GM12801 (cell line): ENCODE measurements at regions not wholly inside any gene's neighbourhood (a gene's known extent, or its start where the extent isn't known, plus 50 kb on each side); places are given as distances from the start of the nearest gene placed in this dataset.

ENCODE experiments used
- CTCF ChIP-seq: IDR thresholded peaks from one replicate; pipeline ENCODE4 v1.5.1; 2011; ENCODE audit warnings: control low read depth; ENCODE audit not compliant: insufficient read length; ENCODE audit errors: extremely low read depth

- TF ChIP-seq CTCF = no peak
Measured at GRCh38 chr1:87803375-87803774, 474.7 kb downstream of the LMO4 start.

DNA sequence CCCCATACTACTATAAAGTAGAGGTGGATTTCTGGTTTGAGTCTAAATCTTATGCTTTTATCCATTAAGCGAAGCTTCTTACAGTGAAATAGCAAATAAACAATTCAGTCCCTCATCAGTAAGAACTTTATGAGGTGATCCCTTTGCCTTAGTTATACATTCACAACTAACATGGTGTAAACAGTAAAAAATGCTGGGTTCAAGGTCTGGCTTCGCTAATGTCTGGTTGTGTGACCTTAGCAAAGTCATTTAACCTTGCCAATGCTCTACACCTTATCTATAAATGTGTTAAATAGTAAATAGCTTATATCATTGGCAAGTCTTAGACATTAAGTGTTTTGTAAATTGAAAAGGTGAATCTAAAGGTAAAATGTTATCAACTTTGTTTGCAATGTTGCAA is 475.4 kb downstream of the LMO4 start:
- no peak for TF ChIP-seq CTCF

GRCh38 chr1:87805666-87806378 is 477.1 kb downstream of the LMO4 start:
- TF ChIP-seq CTCF = no peak

GRCh38 chr1:87806379-87807094 is 477.9 kb downstream of the LMO4 start:
- no peak for TF ChIP-seq CTCF

DNA sequence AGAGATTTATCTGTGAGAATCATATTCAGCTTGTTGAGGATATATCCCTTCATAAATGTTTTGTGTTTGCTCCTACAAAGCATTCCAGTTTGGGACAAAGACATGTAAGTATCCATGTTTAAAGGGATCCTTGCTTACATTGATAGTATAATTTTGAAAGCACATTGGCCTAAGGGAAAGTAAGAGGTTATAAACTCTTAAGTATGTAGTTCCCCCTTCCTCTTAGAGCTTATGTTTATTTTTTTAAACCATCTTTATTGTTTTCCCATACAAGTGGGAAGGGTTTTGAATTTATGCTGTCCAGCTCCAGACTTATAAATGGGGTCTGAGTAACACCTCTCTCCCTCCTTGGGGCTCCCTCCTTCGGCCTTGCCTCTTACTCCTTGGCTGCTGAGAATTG is 481.5 kb downstream of the LMO4 start:
- no peak for TF ChIP-seq CTCF

DNA sequence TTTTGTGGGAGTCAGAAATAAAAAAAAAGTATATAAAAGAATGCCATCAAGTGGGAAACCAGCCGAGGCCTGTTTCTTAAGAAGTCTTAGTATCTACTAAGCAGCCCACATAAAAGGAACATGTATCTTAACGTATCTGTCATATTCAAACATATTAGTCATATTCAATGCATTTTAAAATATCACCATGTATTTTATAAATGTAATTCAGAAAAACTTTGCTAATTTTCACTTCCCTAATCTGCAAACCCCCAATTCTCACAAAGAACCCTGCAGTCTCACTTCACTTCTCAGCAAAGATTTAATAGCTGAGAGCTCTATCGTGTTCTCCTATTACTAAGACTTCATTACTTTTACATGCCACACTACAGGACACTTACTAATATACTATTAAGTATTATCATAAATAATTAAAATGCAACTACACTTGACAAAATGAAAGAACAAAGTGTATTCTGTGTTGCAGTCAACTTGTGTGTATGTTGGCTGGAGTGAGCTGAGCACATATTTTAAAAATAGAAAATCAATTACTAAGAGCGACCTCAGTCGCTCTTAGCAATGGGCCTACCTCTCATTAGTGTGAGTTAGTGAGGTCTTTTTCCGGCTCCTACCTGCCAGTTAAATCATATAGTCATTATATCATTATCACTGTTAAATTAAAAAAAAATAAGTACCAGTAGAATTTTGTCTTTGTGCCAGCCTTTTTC is 484.3 kb downstream of the LMO4 start:
- TF ChIP-seq CTCF = no peak

DNA sequence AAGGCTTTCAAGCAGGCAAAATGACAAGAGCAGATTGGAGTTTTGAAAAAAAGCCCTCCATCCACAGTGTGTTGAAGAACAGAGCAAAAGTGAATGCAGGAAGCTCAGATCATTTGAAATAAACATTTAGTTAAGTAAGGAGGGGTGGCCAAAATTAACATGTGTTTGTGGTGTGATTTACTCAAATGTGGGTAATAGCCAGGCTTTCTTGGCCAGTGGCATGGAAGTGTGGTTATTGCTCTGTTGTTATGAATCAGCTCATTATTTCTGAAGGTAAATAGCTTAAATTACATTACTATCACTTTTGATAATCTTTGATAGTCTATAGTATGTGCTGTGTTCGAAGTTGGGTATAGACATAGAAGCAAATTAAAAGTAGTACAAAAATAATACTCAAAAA is 485.9 kb downstream of the LMO4 start:
- no peak for TF ChIP-seq CTCF
